ENCODE measurements at regions not wholly inside any gene's neighbourhood (a gene's known extent, or its start where the extent isn't known, plus 50 kb on each side); places are given as distances from the start of the nearest gene placed in this dataset.

GRCh38 chr18:27662537-27662936 is 477.4 kb upstream of the CHST9 start:
- TF ChIP-seq POLR2AphosphoS5 (IDR thresholded peaks at IDR 0.05) (no peak), CTCF (IDR thresholded peaks at IDR 0.05) (no peak), POLR2A (IDR thresholded peaks at IDR 0.05; ENCODE audit: low read depth) (no peak)

Measured in esophagus muscularis mucosa (tissue), 3 donors.